RWPE2 (cell line): ENCODE measurements at regions not wholly inside any gene's neighbourhood (a gene's known extent, or its start where the extent isn't known, plus 50 kb on each side); places are given as distances from the start of the nearest gene placed in this dataset.

Experiments
- ATAC-seq: fragments of 200-7000 bp; cut with Tn5 transposase; 3 replicates; pipeline ENCODE4 v1.9.1; 2021; ENCODE audit warnings: low read depth
- DNase-seq: peaks from one replicate; pipeline ENCODE4 v3.0.0-alpha.2; 2020; ENCODE audit warnings: low spot score
- H3K27ac ChIP-seq: fragments of 450-650 bp; 2 replicates; pipeline ENCODE4 v1.5.1; 2017; ENCODE audit warnings: mild to moderate bottlenecking; ENCODE audit not compliant: poor library complexity, severe bottlenecking
- H3K27me3 ChIP-seq: fragments of 250-450 bp; sonication (Bioruptor Pico); 2 replicates; pipeline ENCODE4 v1.5.1; 2021; ENCODE audit warnings: mild to moderate bottlenecking, moderate library complexity; ENCODE audit not compliant: insufficient read depth, poor library complexity, severe bottlenecking
- H3K36me3 ChIP-seq: fragments of 250-450 bp; sonication (Bioruptor Pico); 2 replicates; pipeline ENCODE4 v1.5.1; 2020; ENCODE audit warnings: low read depth, mild to moderate bottlenecking, moderate library complexity
- H3K4me1 ChIP-seq: fragments of 250-450 bp; sonication (Bioruptor Pico); 2 replicates; pipeline ENCODE4 v1.5.1; 2021; ENCODE audit warnings: mild to moderate bottlenecking, moderate library complexity; ENCODE audit not compliant: insufficient read depth, poor library complexity, severe bottlenecking
- H3K4me3 ChIP-seq: fragments of 250-450 bp; sonication (Bioruptor Pico); 2 replicates; pipeline ENCODE4 v1.5.1; 2021; ENCODE audit warnings: mild to moderate bottlenecking, moderate library complexity; ENCODE audit not compliant: severe bottlenecking
- H3K9me3 ChIP-seq: fragments of 250-450 bp; sonication (Bioruptor Pico); 2 replicates; pipeline ENCODE4 v1.5.1; 2021; ENCODE audit warnings: mild to moderate bottlenecking, moderate library complexity; ENCODE audit not compliant: severe bottlenecking
- CTCF ChIP-seq: fragments of 450-650 bp; IDR thresholded peaks from one replicate; pipeline ENCODE4 v1.5.1; 2017; ENCODE audit warnings: mild to moderate bottlenecking, moderate library complexity; ENCODE audit not compliant: poor library complexity, severe bottlenecking

- Histone ChIP-seq H3K9me3 (no peaks in the 10 kb centered on the region), H3K36me3 (no peaks in the 10 kb centered on the region), H3K27ac (no peak overlapping the region), H3K4me1 (no peaks in the 10 kb centered on the region), H3K27me3 (no peaks in the 10 kb centered on the region), H3K4me3 (no peak overlapping the region)
- ATAC-seq, result no peak
- no peak for DNase-seq
- TF ChIP-seq CTCF, result no peak
These were observed 118.3 kb downstream of the SEM1 start for GRCh38 chr7:96591159-96591899.

- no peak for ATAC-seq
These were observed 120.6 kb downstream of the SEM1 start for GRCh38 chr7:96589038-96589437.

GRCh38 chr7:96579119-96579518 lies 130.5 kb downstream of the SEM1 start:
- no peaks in the 10 kb centered on the region for H3K27me3 ChIP-seq
- no peaks in the 10 kb centered on the region for H3K36me3 ChIP-seq
- no peak overlapping the region for H3K27ac ChIP-seq
- H3K9me3 ChIP-seq, result no peaks in the 10 kb centered on the region
- no peak for DNase-seq
- peaks cover 3% of the 10 kb centered on the region for H3K4me1 ChIP-seq
- no peak for TF ChIP-seq CTCF
- no peak overlapping the region for H3K4me3 ChIP-seq
- no peak for ATAC-seq

More at GRCh38 chr7:96589038-96589437, 120.6 kb downstream of the SEM1 start:
- Histone ChIP-seq H3K4me1 (no peaks in the 10 kb centered on the region), H3K4me3 (no peak overlapping the region), H3K9me3 (no peaks in the 10 kb centered on the region), H3K27me3 (no peaks in the 10 kb centered on the region), H3K27ac (no peak overlapping the region), H3K36me3 (no peaks in the 10 kb centered on the region)
- no peak for DNase-seq
- no peak for TF ChIP-seq CTCF

- no peaks in the 10 kb centered on the region for H3K27me3 ChIP-seq
- no peaks in the 10 kb centered on the region for H3K36me3 ChIP-seq
- peaks cover 3% of the 10 kb centered on the region for H3K4me1 ChIP-seq
- DNase-seq, result no peak
- TF ChIP-seq CTCF, result no peak
- ATAC-seq, result no peak
- H3K4me3 ChIP-seq, result no peak overlapping the region
- no peaks in the 10 kb centered on the region for H3K9me3 ChIP-seq
- no peak overlapping the region for H3K27ac ChIP-seq
These were observed 131.0 kb downstream of the SEM1 start for GRCh38 chr7:96578606-96579005.

- TF ChIP-seq CTCF, result no peak
- Histone ChIP-seq H3K36me3 (no peaks in the 10 kb centered on the region), H3K4me1 (no peaks in the 10 kb centered on the region), H3K9me3 (no peaks in the 10 kb centered on the region), H3K4me3 (no peak overlapping the region), H3K27me3 (no peaks in the 10 kb centered on the region), H3K27ac (no peak overlapping the region)
- ATAC-seq (no peak), DNase-seq (no peak)
These were observed 146.2 kb downstream of the SEM1 start for GRCh38 chr7:96563409-96563808.
